Sigmoid colon (tissue), 6 donors: ENCODE measurements at regions not wholly inside any gene's neighbourhood (a gene's known extent, or its start where the extent isn't known, plus 50 kb on each side); places are given as distances from the start of the nearest gene placed in this dataset.

Experiments used
- DNase-seq: peaks from one replicate; pipeline ENCODE4 v3.0.0-alpha.2; 2019
- H3K27ac ChIP-seq, 4 donors: fragments of 200-600 bp; sonication (generic); one replicate each; pipeline ENCODE4 v1.5.1; 2016 to 2019; ENCODE audit warnings: mild to moderate bottlenecking in 1 of 4
- H3K27me3 ChIP-seq, 3 donors: fragments of 200-600 bp; sonication (generic); one replicate each; pipeline ENCODE4 v1.5.1; 2019; ENCODE audit warnings: mild to moderate bottlenecking in 1 of 3
- H3K36me3 ChIP-seq, 4 donors: fragments of 200-600 bp; sonication (generic); one replicate each; pipeline ENCODE4 v1.5.1; 2016 to 2019
- H3K4me1 ChIP-seq, 4 donors: fragments of 200-600 bp; sonication (generic); one replicate each; pipeline ENCODE4 v1.5.1; 2017 to 2019
- H3K4me3 ChIP-seq, 4 donors: fragments of 200-600 bp; sonication (generic); one replicate each; pipeline ENCODE4 v1.5.1; 2017 to 2019; ENCODE audit warnings: mild to moderate bottlenecking in 2 of 4, moderate library complexity in 1 of 4
- H3K9me3 ChIP-seq, 4 donors: fragments of 200-600 bp in 3 of 4; sonication (generic) in 3 of 4; one replicate each; pipeline versions ENCODE4 v1.5.1 to v1.6.1; 2013 to 2019
- EP300 ChIP-seq, 4 donors: sonication (generic); formaldehyde crosslinking; IDR thresholded peaks; one replicate each; pipeline ENCODE4 v1.6.1; 2017; ENCODE audit warnings: antibody characterized with exemption in 4 of 4
- POLR2A ChIP-seq, 2 donors: fragments of 450-650 bp; IDR thresholded peaks; one replicate each; pipeline ENCODE4 v1.6.1; 2016; ENCODE audit warnings: antibody characterized with exemption in 2 of 2, mild to moderate bottlenecking in 2 of 2, moderate library complexity in 2 of 2
- POLR2AphosphoS5 ChIP-seq, 4 donors: sonication (generic); formaldehyde crosslinking; IDR thresholded peaks; one replicate each; pipeline ENCODE4 v1.6.1; 2017; ENCODE audit warnings: antibody characterized with exemption in 4 of 4
- WGBS, 2 donors: extraction: QIAGEN DNeasy Blood & Tissue Kit; methylation state at CpG; one replicate each; pipeline ENCODE4 v1.1.7; 2013; 5-methylcytosine and 5-hydroxymethylcytosine counted together
- intact Hi-C: fragments of 100-400 bp; cut with DNase I; formaldehyde crosslinking; loops from one replicate; pipeline ENCODE4 v1.15.1; 2023
- TF ChIP-seq, protein P1 (sequence below), 4 experiments: fragments of 450-650 bp in 3 of 4; fragments of 200-600 bp in 1 of 4; IDR thresholded peaks; one replicate each; pipeline ENCODE4 v1.5.1; 2016 to 2019; ENCODE audit warnings: antibody characterized with exemption in 4 of 4, mild to moderate bottlenecking in 3 of 4, moderate library complexity in 2 of 4
- donor health status: healthy with polysubstance abuse.
- donor health status: healthy.

GRCh38 chr6:55014321-55015088 is 159.8 kb upstream of the HCRTR2 start:
- no peak for TF ChIP-seq EP300 (IDR thresholded peaks at IDR 0.05)
- TF ChIP-seq POLR2AphosphoS5 (IDR thresholded peaks at IDR 0.05) = no peak
- TF ChIP-seq, protein P1, sequence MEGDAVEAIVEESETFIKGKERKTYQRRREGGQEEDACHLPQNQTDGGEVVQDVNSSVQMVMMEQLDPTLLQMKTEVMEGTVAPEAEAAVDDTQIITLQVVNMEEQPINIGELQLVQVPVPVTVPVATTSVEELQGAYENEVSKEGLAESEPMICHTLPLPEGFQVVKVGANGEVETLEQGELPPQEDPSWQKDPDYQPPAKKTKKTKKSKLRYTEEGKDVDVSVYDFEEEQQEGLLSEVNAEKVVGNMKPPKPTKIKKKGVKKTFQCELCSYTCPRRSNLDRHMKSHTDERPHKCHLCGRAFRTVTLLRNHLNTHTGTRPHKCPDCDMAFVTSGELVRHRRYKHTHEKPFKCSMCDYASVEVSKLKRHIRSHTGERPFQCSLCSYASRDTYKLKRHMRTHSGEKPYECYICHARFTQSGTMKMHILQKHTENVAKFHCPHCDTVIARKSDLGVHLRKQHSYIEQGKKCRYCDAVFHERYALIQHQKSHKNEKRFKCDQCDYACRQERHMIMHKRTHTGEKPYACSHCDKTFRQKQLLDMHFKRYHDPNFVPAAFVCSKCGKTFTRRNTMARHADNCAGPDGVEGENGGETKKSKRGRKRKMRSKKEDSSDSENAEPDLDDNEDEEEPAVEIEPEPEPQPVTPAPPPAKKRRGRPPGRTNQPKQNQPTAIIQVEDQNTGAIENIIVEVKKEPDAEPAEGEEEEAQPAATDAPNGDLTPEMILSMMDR (IDR thresholded peaks at IDR 0.05) = no peak
- TF ChIP-seq POLR2A (IDR thresholded peaks at IDR 0.05) = no peak
- Histone ChIP-seq H3K36me3 (no peaks in the 10 kb centered on the region), H3K27me3 (no peaks in the 10 kb centered on the region), H3K4me1 (no peaks in the 10 kb centered on the region), H3K27ac (no peak overlapping the region), H3K9me3 (no peaks in the 10 kb centered on the region), H3K4me3 (no peak overlapping the region)
- intact Hi-C loops = no loop called here
- no peak for DNase-seq
- WGBS, 2 donors = 94 to 95% methylated on average over 1 of the region's 1 CpG

DNA sequence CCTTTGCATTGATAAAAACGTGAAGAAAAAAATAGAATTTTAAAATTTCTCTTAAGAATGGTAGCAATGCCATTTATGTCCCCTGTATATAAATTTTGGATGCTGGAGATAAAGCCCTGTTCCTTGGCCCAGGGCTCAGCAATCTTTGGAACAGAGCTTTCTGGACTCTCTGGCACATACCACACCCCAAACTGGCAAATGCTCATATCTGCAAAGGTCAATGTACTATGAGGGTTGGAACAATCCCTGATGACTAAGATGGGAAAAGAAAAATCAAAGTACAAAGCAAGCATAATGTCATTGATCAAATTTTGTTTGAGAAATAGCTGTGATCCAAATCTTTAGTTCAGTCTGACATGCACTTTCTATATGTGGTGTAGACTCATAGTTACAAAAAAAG is 158.1 kb upstream of the HCRTR2 start:
- WGBS, 2 donors = 35 to 69% methylated on average over 1 of the region's 1 CpG
- Histone ChIP-seq H3K4me1 (no peaks in the 10 kb centered on the region), H3K27ac (no peak overlapping the region), H3K4me3 (no peak overlapping the region), H3K9me3 (no peaks in the 10 kb centered on the region), H3K27me3 (no peaks in the 10 kb centered on the region), H3K36me3 (no peaks in the 10 kb centered on the region)
- intact Hi-C loops = no loop called here
- TF ChIP-seq, protein P1 (IDR thresholded peaks at IDR 0.05) = no peak
- no peak for TF ChIP-seq POLR2AphosphoS5 (IDR thresholded peaks at IDR 0.05)
- no peak for TF ChIP-seq POLR2A (IDR thresholded peaks at IDR 0.05)
- no peak for TF ChIP-seq EP300 (IDR thresholded peaks at IDR 0.05)
- no peak for DNase-seq

- Histone ChIP-seq H3K27me3 (no peaks in the 10 kb centered on the region), H3K27ac (no peak overlapping the region), H3K36me3 (no peaks in the 10 kb centered on the region), H3K9me3 (no peaks in the 10 kb centered on the region), H3K4me3 (no peak overlapping the region), H3K4me1 (no peaks in the 10 kb centered on the region)
- no peak for DNase-seq
- TF ChIP-seq POLR2A (IDR thresholded peaks at IDR 0.05) (no peak), POLR2AphosphoS5 (IDR thresholded peaks at IDR 0.05) (no peak), EP300 (IDR thresholded peaks at IDR 0.05) (no peak)
- TF ChIP-seq, protein P1 (IDR thresholded peaks at IDR 0.05) = no peak
- intact Hi-C loops = no loop called here
- 12 to 56% methylated on average over 1 of the region's 1 CpG for WGBS, 2 donors
Measured at GRCh38 chr6:55017555-55018300, 156.6 kb upstream of the HCRTR2 start.

GRCh38 chr6:55019591-55019990 is 154.7 kb upstream of the HCRTR2 start:
- Histone ChIP-seq H3K4me3 (no peak overlapping the region), H3K27ac (no peak overlapping the region), H3K4me1 (no peaks in the 10 kb centered on the region), H3K27me3 (no peaks in the 10 kb centered on the region), H3K9me3 (no peaks in the 10 kb centered on the region), H3K36me3 (no peaks in the 10 kb centered on the region)
- TF ChIP-seq EP300 (IDR thresholded peaks at IDR 0.05) (no peak), POLR2AphosphoS5 (IDR thresholded peaks at IDR 0.05) (no peak), POLR2A (IDR thresholded peaks at IDR 0.05) (no peak)
- TF ChIP-seq, protein P1 (IDR thresholded peaks at IDR 0.05) = no peak
- intact Hi-C loops = no loop called here
- DNase-seq = no peak
